K562 (cell line): ENCODE measurements at regions not wholly inside any gene's neighbourhood (a gene's known extent, or its start where the extent isn't known, plus 50 kb on each side); places are given as distances from the start of the nearest gene placed in this dataset.

ENCODE experiments used
- ATAC-seq: fragments of 200-7000 bp; cut with Tn5 transposase; 3 replicates; pipeline ENCODE4 v1.9.1; 2020; ENCODE audit warnings: moderate library complexity
- BruUV-seq: library from RNA; stranded (reverse); fragments of 400-500 nt; replicated peaks from 2 replicates; lab custom pipeline; 2021; lab: Mats Ljungman, UMichigan
- CTCF ChIA-PET: fragments of 300-600 bp; formaldehyde crosslinking; extraction: SDS; loops from one replicate; lab custom pipeline; 2021; ENCODE audit warnings: low intra/inter-chr PET ratio; lab: Yijun Ruan, JAX
- POLR2A ChIA-PET: fragments of 300-600, 350-650 bp; sonication (Branson Sonifier 250); formaldehyde crosslinking; extraction: SDS; loops from one replicate; lab custom pipeline; 2021; ENCODE audit warnings: antibody characterized with exemption, inconsistent platforms; lab: Yijun Ruan, JAX
- DNase-seq, 4 experiments: peaks; one replicate each; pipeline versions ENCODE4 v3.0.0 to v3.0.0-alpha.2; 2011 to 2018; ENCODE audit warnings: low spot score in 3 of 4, mixed read lengths in 3 of 4; ENCODE audit errors: extremely low read depth in 1 of 4
- FAIRE-seq: peaks from 2 replicates; lab custom pipeline; 2011; peaks lifted over from hg19 to GRCh38; lab: Jason Lieb, UNC
- H2AFZ ChIP-seq: 2 replicates; pipeline ENCODE4 v1.6.0; 2011; ENCODE audit warnings: low read depth, low read length, control low read depth, inconsistent platforms
- H3K27ac ChIP-seq: fragments of 200-600 bp; 3 replicates; pipeline ENCODE4 v1.8.0; 2011; ENCODE audit warnings: low read depth, mild to moderate bottlenecking, control low read depth, inconsistent platforms, low read length, moderate library complexity, mixed read lengths; ENCODE audit errors: extremely low read depth
- H3K27me3 ChIP-seq, 2 experiments: fragments of 300-600 bp in 1 of 2; 2 replicates in 1 of 2; 3 replicates in 1 of 2; pipeline versions ENCODE4 v1.6.0 to v1.8.0; 2011; ENCODE audit warnings: inconsistent platforms in 2 of 2, low read length in 2 of 2, mild to moderate bottlenecking in 1 of 2, mixed read lengths in 1 of 2, moderate library complexity in 1 of 2; ENCODE audit not compliant: control insufficient read depth in 2 of 2, insufficient read depth in 2 of 2
- H3K36me3 ChIP-seq: fragments of 300-600 bp; 3 replicates; pipeline ENCODE4 v1.8.0; 2011; ENCODE audit warnings: mild to moderate bottlenecking, low read length, inconsistent platforms; ENCODE audit not compliant: control insufficient read depth, insufficient read depth
- H3K4me1 ChIP-seq, 2 experiments: fragments of 200-600 bp in 1 of 2; replicated peaks in 1 of 2; 2 replicates in 1 of 2; 3 replicates in 1 of 2; pipeline versions ENCODE4 v1.5.1 to v1.8.0; 2011; ENCODE audit warnings: inconsistent platforms in 2 of 2, low read length in 2 of 2, mild to moderate bottlenecking in 1 of 2, mixed read lengths in 1 of 2, moderate library complexity in 1 of 2; ENCODE audit not compliant: control insufficient read depth in 2 of 2, insufficient read depth in 2 of 2
- H3K4me2 ChIP-seq: 2 replicates; pipeline ENCODE4 v1.6.1; 2011; ENCODE audit warnings: low read length, control low read depth, inconsistent platforms, mixed read lengths; ENCODE audit not compliant: insufficient read depth
- H3K4me3 ChIP-seq: fragments of 200-600 bp; sonication (generic), shearing (Covaris generic); 2 replicates; pipeline ENCODE4 v1.5.1; 2016; ENCODE audit warnings: control low read depth, inconsistent platforms
- H3K79me2 ChIP-seq: fragments of 200-600 bp; 3 replicates; pipeline ENCODE4 v1.8.0; 2011; ENCODE audit warnings: low read length, inconsistent platforms; ENCODE audit not compliant: control insufficient read depth, insufficient read depth
- H3K9ac ChIP-seq, 2 experiments: 2 replicates each; pipeline versions ENCODE4 v1.6.0 to v1.6.1; 2011; ENCODE audit warnings: low read depth in 2 of 2, low read length in 2 of 2, control low read depth in 1 of 2, inconsistent platforms in 1 of 2, mild to moderate bottlenecking in 1 of 2, mixed read lengths in 1 of 2; ENCODE audit not compliant: insufficient read depth in 1 of 2
- H3K9me1 ChIP-seq: one replicate; pipeline ENCODE4 v1.6.0; 2011; ENCODE audit warnings: inconsistent platforms, mild to moderate bottlenecking, low read length, moderate library complexity; ENCODE audit not compliant: control insufficient read depth, insufficient read depth
- H3K9me3 ChIP-seq: replicated peaks from 2 replicates; pipeline ENCODE4 v1.5.1; 2011; ENCODE audit warnings: low read depth, low read length, inconsistent platforms; ENCODE audit not compliant: control insufficient read depth, insufficient read depth
- H4K20me1 ChIP-seq: replicated peaks from 2 replicates; pipeline ENCODE4 v1.6.1; 2011; ENCODE audit warnings: low read length, inconsistent platforms, mixed read lengths; ENCODE audit not compliant: control insufficient read depth, insufficient read depth
- ATF3 ChIP-seq, 2 experiments: fragments of 450-650 bp in 1 of 2; sonication (generic) in 1 of 2; formaldehyde crosslinking in 1 of 2; IDR thresholded peaks in 1 of 2; conservative IDR thresholded peaks in 1 of 2; 2 replicates each; pipeline versions ENCODE4 v1.6.1 to v1.8.1; 2016 to 2023; ENCODE audit warnings: mild to moderate bottlenecking in 2 of 2, moderate library complexity in 2 of 2, inconsistent platforms in 1 of 2, missing genetic modification reagents in 1 of 2
- E2F4 ChIP-seq: sonication (generic); formaldehyde crosslinking; IDR thresholded peaks from 2 replicates; pipeline ENCODE4 v1.8.0; 2022; ENCODE audit warnings: mild to moderate bottlenecking, low read depth, missing genetic modification reagents
- HNRNPUL1 ChIP-seq: fragments of 200-400 bp; formaldehyde crosslinking; IDR thresholded peaks from 2 replicates; pipeline ENCODE4 v1.6.1; 2017; ENCODE audit warnings: low read length
- ILK ChIP-seq: fragments of 450-650 bp; IDR thresholded peaks from 2 replicates; pipeline ENCODE4 v1.6.1; 2016; ENCODE audit warnings: missing genetic modification characterization, low read depth, mild to moderate bottlenecking, missing compliant biosample characterization, moderate library complexity, borderline replicate concordance
- RBM17 ChIP-seq: fragments of 200-400 bp; formaldehyde crosslinking; IDR thresholded peaks from 2 replicates; pipeline ENCODE4 v1.6.1; 2017; ENCODE audit warnings: low read depth, mild to moderate bottlenecking, low read length, borderline replicate concordance
- RCOR1 ChIP-seq, 2 experiments: IDR thresholded peaks; 2 replicates each; pipeline ENCODE4 v1.6.1; 2012; ENCODE audit warnings: low read depth in 2 of 2, low read length in 2 of 2, borderline replicate concordance in 1 of 2, improper control_type of control experiment in 1 of 2
- ZBTB11 ChIP-seq, 3 experiments: fragments of 200-800 bp in 1 of 3; fragments of 250-450 bp in 1 of 3; fragments of 450-650 bp in 1 of 3; sonication (Bioruptor Pico) in 1 of 3; sonication (Bioruptor generic) in 1 of 3; formaldehyde crosslinking in 1 of 3; IDR thresholded peaks; 2 replicates each; pipeline versions ENCODE4 v1.6.1 to v1.8.0; 2016 to 2022; ENCODE audit warnings: mild to moderate bottlenecking in 2 of 3, missing genetic modification characterization in 2 of 3, missing compliant biosample characterization in 1 of 3, moderate library complexity in 1 of 3
- ZBTB49 ChIP-seq: sonication (generic); formaldehyde crosslinking; IDR thresholded peaks from 2 replicates; pipeline ENCODE4 v1.8.0; 2022; ENCODE audit warnings: missing genetic modification reagents, mild to moderate bottlenecking, borderline replicate concordance
- ZSCAN29 ChIP-seq: fragments of 450-650 bp; IDR thresholded peaks from 2 replicates; pipeline ENCODE4 v1.6.1; 2017
- WGBS: fragments of 100-300 bp; shearing (Covaris generic); methylation state at CpG from one replicate; pipeline ENCODE4 v1.1.6; 2016; ENCODE audit warnings: low coverage, mixed read lengths; ENCODE audit not compliant: insufficient coverage; ENCODE audit errors: missing lambda C conversion rate; 5-methylcytosine and 5-hydroxymethylcytosine counted together
- in situ Hi-C: fragments of 300-500 bp; cut with MboI; formaldehyde crosslinking; loops from 4 replicates; pipeline ENCODE4 v1.15.0; 2018; ENCODE audit warnings: inconsistent platforms, mixed read lengths
- intact Hi-C: fragments of 100-400 bp; cut with micrococcal nuclease; formaldehyde crosslinking; loops from 2 replicates; pipeline ENCODE4 v1.14.2; 2022

GRCh38 chr2:12448846-12449505, 267.8 kb upstream of the TRIB2 start (continued):
- TF ChIP-seq RBM17 (no peak), ILK (tag) (no peak), HNRNPUL1 (no peak)
- TF ChIP-seq, all 486 proteins: peak for 80

GRCh38 chr2:12451726-12452125, 265.0 kb upstream of the TRIB2 start:
- Histone ChIP-seq H2AFZ (peak overlapping the region; percentile 79), H3K4me2 (peak overlapping the region; percentile 68)
- TF ChIP-seq ZBTB11 (CRISPR knock-in tag; IDR thresholded peaks at IDR 0.05) (peak in 1 of 3 experiments; percentile 55; a peak in 1 of 6 replicates), RCOR1 (IDR thresholded peaks at IDR 0.05; ENCODE audit: borderline replicate concordance in 1 of 2, low read depth in 2 of 2, low read length in 2 of 2) (peak in 1 of 2 experiments; percentile 72; a peak in 1 of 4 replicates), ZBTB49 (CRISPR knock-in tag) (no peak), ZSCAN29 (no peak), E2F4 (CRISPR knock-in tag) (no peak), ATF3 (IDR thresholded peaks at IDR 0.05) (no peak), ATF3 (CRISPR knock-in tag; conservative IDR thresholded peaks at IDR 0.05) (0 out of 2 replicates have a peak, but pooled peaks have one; percentile 33)

More at GRCh38 chr2:12451726-12452125, 265.0 kb upstream of the TRIB2 start:
- Histone ChIP-seq H3K9me3 (0 out of 2 replicates have a peak, but pooled peaks cover 2% of the 10 kb centered on the region), H3K27me3 (no peaks in the 10 kb centered on the region), H3K27ac (peak overlapping the region; percentile 64), H3K4me3 (no peak overlapping the region), H4K20me1 (no peaks in the 10 kb centered on the region), H3K4me1 (peaks cover 15 to 47% of the 10 kb centered on the region in 2 experiments; a peak in 4 of 5 replicates), H3K9ac (peak overlapping the region in 1 of 2 experiments; percentile 61; a peak in 2 of 4 replicates), H3K79me2 (no peaks in the 10 kb centered on the region), H3K36me3 (no peaks in the 10 kb centered on the region), H3K9me1 (no peaks in the 10 kb centered on the region)
- no TSS peak for BruUV-seq
- WGBS = 0% methylated on average over 5 of the region's 5 CpGs
- ChIA-PET CTCF (interaction anchor here (0.6 kb wide), 1 partner anchor 623 kb away, joined by 3 read pairs; no protein-coding TSS in a partner anchor), POLR2A (interaction anchor here (0.8 to 1.6 kb wide), 5 partner anchors 9 to 263 kb away, joined by 3 to 4 read pairs (median 3); no protein-coding TSS in a partner anchor)
- DNase-seq (peak; percentile 23 to 74 (median 46)), ATAC-seq (peak; percentile 40), FAIRE-seq (peak; percentile 82)
- intact Hi-C loops (loop anchor here (2.0 kb wide), 1 partner anchor 63 kb away; no protein-coding TSS in a partner anchor), in situ Hi-C loops (no loop called here)
